Activated CD4-positive, alpha-beta T cell treated with anti-CD3 and anti-CD28 coated beads, Interleukin-2, Interleukin-6, amounts not matched to agents 100 ng/mL and 50 ng/mL, durations not matched to agents 16 hours and 8 hours (primary cell): ENCODE measurements at regions not wholly inside any gene's neighbourhood (a gene's known extent, or its start where the extent isn't known, plus 50 kb on each side); places are given as distances from the start of the nearest gene placed in this dataset.
"Not testable (repeated sequence)": the region's sequence is repeated elsewhere in the genome, so short reads cannot be mapped to it uniquely, and the experiment has no call there.

Experiments used
- DNase-seq: peaks from one replicate; pipeline ENCODE4 v3.0.0-alpha.2; 2020

DNA sequence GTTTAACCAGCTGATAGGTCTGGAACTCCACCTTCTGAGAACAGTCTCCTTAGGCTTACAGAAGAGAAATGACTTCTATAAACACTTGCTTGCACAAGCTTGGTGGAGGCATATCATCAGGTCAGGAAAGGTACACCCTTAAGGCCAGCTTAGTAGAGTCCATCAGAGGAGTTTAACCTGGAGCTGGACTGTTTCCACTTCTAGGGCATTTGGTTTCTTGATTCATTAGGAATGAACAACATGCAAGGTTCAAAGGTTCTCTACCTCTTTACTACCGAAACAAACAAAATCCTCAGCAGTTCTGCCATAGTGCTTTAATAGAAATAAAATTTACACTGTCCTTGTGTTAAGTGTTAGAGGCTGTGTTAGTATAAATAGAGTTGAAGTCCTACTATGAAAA, 171.4 kb upstream of the NPY2R start:
- no peak for DNase-seq

DNA sequence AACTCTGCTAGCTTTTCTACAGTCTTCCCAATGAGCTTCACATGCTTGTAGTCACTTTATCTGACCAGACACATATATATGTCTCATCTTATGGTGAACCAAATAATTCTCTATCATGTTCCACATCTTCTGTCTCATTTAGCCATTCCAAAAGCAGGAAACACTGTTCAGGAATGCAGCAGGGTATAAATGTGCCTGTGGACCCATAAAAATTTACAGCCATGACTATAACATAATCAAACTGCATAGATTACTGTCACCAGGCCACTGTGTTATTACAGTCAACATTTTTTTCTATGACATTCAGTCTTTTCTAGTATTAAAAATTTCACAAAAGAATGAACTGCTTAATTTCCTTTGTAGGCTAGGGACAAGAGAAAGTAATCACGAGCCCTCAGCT, 170.0 kb upstream of the NPY2R start:
- DNase-seq = no peak

DNA sequence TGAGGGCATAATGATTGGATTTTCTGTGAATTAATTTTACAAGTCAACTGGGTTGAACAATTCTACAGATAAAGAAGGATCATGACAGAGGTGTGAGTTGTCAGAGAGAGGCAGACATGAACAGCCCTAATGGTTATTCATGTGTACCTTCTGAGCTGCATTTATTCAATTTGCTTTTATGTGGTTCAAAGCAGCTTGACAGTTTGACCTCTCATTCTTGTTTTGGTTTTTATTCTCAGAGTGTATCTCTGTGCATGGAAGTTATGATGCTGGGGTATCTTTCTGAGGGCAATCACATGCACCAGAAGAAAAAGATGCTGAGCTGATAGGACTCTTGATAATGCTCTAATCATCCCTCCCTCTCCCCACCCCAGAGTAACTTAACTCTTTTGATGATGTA, 169.3 kb upstream of the NPY2R start:
- DNase-seq = no peak

DNA sequence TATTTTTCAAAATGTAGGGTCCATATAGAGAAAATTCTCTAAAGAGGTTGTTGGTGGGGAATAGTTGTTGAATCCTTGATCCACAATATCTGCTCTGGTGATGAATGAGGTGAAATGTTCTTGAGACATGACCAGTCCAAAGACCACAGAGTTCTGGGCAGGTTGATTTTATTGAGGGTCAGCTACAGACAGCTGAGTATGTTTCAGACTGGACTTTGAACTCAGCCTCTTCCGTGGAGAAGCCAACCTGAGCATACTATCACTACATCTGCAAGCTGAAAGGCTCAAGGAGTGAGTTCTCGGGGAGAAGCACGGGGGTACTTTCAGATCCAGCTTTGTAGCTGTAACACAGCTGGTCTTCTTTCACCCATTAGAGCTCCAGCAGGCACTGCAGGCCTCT, 168.4 kb upstream of the NPY2R start:
- no peak for DNase-seq

DNA sequence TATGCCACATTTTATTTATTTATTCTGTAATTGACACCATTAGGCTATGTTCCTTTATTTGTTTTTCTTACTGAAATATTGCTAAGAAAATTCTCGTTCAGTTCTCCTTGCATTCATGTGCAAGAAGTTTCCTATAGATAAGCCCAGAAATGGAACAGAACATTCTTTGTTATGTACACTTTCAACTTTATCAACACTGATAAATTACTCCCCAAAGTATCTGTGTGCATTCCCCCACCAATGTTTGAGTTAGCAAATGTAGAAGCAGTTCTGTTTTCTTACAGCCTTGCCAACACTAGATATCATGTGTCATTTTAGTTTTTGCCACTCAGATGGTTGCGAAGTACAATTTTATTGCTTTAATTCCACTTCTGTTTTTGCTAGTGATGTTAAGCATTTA, 166.4 kb upstream of the NPY2R start:
- DNase-seq = no peak

DNA sequence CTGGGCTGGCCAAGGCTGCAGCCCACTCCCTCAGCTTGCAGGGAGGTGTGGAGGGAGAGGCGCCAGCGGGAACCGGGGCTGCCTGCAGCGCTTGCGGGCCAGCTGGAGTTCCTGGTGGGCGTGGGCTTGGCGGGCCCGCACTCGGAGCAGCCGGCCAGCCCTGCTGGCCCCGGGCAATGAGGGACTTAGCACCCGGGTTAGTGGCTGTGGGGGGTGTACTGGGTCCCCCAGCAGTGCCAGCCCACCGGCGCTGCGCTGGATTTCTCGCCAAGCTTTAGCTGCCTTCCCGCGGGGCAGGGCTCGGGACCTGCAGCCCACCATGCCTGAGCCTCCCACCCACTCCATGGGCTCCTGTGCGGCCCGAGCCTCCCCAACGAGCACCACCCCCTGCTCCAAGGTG, 164.2 kb upstream of the NPY2R start:
- not testable (repeated sequence) for DNase-seq

DNA sequence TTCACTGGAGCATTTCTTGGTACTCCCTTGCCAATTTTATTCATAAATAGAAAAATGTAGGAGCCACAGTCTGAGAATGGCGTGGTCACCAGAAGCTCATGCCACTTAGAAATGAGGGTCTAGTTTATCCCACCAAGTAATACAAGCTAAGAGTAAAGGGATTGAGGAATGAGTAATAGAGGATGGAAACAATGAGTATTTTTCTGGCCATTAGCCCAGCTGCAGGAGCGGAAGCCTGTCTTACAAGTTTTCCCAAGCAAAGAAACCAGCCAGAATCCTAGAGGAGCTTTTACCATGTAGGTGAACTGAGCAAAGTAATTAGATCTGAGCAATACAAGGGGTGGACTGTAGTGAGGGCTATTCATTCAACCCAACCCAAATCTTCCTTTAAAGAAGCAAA, 160.7 kb upstream of the NPY2R start:
- DNase-seq = no peak

DNA sequence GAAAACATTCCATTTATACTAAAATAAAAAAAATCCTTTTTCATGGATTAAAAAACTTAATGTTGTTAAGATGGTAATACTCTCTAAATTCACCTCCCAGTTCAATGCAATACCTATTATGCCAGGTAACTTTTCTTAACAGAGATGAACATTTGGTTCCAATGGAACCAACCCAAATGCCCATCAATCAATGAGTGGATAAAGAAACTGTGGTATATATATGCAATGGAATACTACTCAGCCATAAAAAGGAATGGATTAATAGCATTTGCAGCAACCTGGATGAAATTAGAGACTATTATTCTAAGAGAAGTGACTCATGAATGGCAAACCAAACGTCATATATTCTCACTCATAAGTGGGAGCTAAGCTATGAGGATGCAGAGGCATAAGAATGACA, 154.4 kb upstream of the NPY2R start:
- not testable (repeated sequence) for DNase-seq

DNA sequence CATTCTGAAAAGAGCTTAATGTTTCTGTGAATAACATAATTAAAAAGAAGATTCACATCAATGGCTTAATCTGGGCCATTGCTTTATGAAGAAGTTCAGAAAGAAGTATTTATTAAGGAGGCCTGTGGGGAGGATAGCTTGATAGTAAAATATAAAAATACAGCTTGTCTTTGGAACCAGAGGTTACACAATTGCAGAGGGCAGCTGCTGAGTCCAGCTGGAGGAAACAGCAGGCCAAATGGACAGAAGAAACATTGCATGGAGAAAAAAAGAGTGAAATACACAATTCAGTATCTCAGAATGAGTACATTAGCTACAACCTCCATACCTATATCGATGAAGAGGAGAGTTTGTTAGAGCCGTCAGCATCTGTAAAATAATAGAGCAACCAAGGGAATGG, 148.0 kb upstream of the NPY2R start:
- no peak for DNase-seq

DNA sequence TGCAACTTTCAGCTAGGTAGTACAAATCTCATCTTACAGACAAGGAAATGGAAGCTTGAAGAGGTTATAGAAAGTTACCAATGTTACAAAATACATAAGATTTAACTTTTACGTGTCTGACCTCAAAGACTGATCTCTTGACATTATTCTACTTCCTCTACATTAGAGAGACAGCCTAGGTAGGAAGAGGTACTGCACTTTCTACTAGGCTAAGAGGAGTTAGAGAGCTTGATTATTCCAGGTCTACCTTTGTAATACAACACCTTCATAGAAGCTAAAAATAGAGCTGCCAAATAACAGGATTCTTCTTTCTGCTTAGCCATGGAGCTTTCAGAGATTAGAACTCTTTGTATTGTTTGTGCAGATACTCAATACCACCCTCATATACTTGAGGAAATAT, 147.6 kb upstream of the NPY2R start:
- no peak for DNase-seq

DNA sequence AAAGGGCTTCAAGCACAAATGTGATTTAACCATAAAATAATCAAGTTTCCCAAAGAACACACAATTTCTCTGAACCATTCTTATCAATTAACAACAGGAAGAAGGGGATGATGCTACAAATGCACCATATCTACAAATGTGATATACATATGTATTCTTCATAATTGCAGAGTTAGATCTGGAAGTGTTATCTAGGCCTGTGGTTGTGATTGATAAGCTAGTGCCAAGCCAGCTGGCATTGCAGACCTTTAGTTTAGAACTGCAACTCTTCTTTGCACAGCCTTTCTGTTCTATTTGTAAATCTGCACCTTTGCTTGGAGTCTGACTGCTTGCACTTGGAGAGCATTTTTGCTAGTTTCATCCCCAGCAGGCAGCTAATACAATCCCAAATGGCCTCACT, 145.5 kb upstream of the NPY2R start:
- no peak for DNase-seq

DNA sequence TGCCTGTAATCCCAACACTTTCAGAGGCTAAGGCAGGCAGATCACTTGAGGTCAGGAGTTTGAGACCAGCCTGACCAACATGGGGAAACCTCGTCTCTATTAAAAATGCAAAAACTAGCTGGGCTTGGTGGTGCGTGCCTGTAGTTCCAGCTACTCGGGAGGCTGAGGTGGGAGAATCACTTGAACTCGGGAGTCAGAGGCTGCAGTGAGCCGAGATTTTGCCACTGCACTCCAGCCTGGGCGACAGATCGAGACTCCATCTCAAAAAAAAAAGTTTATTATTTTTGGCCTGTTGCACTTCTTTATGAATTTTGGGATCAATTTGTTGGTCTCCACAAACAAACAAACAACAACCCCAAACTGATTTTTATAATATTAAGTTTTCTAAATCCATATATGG, 143.5 kb upstream of the NPY2R start:
- not testable (repeated sequence) for DNase-seq

DNA sequence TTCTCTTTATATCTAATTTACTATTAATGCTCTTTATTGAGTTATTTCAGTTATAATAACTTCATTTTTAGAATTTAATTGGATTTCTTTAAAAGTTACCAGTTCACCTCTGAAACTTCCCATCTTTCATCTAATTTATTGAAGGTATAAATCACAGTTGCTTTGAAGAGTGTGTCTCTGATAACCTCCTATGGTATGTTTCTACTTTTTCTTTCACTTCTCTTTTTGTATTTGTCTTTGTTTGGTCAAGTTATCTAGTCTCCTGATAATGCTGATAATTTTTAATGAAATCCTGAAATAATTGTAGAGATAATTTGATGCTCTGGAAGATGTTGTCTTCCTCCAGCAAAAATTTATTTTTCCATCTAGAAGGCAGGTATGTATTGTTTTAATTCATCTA, 141.6 kb upstream of the NPY2R start:
- no peak for DNase-seq

DNA sequence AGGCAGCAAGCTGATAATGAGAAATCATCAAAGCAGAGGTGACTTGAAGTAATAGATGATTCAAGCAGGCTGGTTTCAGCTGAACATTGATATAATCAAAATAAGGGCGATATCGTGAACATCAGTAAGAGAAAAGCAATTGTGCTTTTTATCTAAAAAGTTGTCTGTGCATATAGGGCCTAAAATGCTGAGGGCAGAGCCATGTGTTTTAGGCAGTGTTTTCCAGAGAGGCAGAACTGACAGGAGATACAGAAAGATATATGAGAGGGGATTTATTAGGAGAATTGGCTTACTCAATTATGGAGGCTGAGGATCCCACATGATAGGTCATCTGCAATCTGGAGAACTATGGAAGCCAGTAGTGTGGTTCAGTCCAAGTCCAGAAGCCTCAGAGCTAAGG, 136.5 kb upstream of the NPY2R start:
- no peak for DNase-seq

DNA sequence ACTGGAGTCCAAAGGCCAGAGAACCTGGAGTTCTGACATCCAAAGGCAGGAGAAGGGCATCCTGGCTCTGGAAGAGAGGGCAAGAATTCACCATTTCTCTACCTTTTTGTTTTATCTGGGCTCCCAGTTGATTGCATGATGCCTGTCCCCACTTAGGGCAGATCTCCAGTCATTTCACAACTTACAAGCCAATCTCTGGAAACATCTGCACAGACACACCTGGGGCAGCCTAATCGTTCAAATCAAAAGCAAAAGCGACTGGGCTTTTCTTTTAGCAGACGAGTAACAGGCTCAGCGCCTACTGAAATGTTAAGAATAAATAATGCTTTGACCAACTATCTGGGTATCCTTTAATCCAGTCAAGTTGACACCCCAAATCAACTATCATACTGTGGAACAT, 136.0 kb upstream of the NPY2R start:
- DNase-seq = no peak

DNA sequence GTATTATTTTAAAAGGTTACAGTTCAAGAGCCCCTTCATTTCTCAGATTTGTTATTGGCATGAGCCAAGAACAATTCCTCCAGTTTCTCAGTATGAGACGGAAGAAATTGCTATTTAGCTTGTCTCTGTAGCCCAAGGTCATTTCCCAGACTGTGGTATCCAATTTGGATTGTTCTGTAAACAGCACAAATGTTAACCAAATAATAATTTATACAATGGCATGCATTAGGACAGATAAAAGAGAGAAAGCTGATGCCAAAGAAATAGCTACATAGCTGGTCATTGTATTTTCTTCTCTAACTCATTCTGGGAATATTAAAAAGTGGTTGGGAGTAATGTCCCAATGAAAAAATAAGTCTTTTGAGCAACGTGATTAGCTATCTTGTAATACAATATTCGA, 134.6 kb upstream of the NPY2R start:
- DNase-seq = no peak

DNA sequence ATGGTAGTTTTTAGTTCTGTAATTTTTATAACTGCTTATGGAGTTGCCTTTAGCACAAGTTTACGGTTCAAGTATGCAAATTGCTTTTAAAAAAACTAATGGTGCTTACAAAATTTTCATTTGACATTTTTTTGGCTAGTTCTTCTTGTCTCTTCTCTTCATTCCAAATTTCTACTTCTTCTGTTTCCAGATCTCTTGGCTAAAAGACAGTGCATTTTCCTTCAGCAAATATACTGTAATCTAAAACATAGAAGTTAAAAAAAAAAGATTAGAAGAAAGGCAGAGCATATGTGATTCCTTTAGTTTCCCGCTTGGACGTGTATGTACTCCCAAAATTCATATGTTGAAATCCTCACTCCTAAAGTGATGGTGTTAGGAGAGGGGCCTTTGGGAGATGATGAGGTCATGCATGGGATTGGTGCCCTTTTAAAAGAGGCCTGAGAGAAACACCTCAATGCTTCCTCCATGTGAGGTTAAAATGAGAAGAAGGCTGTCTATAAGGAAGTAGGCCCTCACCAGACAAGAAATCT, 132.1 kb upstream of the NPY2R start:
- DNase-seq = no peak

DNA sequence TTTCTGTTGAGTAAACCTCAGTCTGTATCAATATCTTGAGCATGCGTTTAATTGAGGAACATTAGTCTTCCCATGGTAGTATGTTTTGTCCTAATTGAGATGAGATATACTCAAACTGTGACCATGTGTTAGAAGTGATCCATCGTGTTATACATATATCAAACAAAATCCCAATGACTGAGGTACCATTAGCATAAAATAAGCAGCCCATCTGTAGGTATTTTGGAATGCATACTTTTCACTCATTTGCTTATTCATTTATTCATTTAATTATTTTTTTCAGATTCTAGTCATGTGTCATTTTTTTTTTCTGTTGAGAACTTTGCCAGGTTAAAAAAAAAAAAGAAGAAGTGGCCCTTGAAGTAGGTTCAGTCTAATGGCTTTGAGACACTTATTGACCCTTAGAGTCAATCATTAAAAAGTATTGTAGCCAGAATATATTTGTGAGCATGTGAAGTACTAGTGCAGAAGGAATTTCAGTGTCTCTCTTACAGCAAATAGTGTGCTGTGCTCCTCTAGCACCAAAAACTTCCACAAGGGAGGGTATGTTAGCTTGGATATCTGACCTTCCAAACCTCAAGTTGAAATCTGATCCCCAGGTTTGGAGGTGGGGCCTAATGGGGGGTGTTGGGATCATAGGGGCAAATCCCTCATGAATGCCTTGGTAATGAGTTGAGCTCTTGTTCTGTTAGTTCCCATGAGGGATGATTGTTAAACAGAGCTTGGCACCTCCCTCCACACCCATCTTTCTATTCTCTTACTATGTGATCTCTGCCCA, 130.8 kb upstream of the NPY2R start:
- no peak for DNase-seq

DNA sequence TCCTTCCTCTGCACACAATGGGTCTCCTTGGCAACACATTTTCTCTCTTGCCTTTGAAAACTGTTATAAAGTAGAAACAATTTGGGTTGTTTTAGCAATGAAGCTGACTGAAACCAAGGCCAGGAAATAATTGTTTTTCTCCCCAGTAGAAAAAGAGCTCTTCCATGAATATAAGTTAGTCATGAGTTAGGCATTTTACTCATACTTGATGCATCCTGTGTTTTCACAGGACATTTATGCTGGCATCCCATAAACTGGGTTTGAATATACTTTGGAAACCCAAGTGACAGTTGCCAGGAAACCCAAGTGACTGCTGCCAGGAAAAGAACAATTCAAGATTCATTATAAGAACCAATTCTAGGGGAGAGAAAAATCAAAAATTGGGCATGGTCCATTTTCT, 128.6 kb upstream of the NPY2R start:
- DNase-seq = no peak

DNA sequence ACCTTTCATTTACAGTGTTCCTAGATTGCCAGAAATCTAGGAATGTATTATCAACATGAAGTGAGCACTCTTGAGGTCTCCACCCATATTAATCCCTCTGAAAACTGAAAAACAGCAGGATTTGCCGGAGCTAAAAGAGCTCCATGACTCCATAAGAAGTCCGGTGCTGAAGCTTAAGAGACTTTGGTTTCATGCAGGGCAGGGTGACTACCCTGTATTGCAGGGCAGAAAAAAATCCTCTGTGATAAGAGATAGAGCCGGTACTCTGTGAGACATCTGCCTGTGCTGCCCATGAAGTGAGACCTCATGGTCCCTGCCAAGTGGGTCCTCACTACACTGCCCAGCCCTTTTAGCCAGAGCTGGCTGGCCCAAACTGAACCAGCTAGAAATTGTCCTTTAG, 127.2 kb upstream of the NPY2R start:
- no peak for DNase-seq

DNA sequence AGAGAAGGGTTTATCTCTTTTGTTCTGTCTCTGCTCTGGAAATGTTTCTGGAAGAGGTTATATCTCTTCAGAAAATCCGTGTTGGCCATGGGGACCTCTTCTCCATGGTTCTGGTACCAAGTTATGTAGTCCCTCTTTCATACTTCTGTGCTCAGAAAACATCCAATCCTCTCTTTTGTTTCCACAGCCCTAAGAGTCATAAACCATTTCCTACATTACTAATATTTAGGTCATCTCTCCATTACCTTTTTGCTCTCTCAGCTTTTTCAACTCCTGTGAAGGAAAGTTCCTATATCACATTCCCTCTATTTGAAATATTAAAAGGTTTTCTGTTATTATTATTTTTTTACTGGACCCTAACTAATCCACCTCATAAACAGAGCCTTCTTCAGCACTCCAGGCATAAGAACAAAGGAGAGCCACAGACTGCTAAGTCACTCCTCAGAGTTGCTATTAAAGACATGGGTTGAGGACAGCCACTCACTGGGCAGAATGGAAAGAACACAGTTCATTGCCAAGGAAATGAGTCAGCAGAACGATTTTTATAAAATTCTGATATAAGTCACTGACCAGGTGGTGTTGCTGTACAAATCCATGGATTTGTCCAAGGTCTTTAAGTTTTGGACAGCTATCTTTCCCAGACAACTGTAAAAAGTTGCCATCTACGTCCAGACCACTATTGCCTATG, 122.4 kb upstream of the NPY2R start:
- no peak for DNase-seq

DNA sequence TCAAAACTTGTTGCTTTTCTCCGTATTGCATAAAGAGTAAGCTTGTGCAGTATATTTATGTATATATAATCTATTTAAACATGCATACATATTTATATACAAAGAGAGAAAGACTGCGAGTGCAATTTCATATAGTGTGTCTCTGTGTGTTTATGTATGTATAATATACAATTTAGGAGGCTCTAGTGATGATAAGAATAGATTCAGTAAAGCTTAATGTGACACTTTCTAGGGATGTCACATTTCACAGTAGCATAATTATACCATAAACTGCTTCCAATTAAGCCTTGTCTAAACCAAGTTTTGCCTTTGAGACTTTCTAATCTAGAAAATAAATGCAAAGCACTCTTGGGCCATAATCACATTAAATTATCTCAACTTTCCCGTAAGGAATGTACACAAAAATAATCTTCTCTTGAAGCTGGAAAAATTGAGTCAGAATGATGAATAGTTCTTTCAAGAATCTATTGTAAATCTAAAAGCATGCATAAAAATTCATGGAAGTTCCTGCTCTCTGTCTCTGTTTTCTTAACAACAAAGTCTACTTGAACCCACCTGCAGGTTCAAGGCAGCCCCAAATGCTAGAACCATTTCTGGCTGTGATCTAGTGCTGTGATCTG, 114.1 kb upstream of the NPY2R start:
- no peak for DNase-seq

DNA sequence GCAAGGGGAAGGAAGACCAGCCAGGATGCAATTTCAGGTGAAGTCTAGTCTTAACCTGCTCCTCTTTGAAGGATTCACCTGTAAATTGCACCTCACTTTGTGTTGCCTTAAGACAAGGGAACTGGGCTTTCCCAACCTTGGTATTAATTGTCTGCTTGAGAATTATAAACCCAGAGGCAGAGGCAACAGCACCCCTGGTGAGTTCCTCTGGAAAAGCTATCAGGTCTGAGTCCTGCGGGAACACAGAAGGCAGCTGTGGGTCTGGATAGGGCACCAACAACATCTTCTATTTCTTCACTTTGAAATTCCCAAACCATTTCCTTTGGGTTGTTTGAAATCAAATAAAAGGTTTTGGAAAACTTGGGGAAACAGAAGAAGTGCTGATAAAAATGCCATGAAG, 109.2 kb upstream of the NPY2R start:
- DNase-seq = no peak

DNA sequence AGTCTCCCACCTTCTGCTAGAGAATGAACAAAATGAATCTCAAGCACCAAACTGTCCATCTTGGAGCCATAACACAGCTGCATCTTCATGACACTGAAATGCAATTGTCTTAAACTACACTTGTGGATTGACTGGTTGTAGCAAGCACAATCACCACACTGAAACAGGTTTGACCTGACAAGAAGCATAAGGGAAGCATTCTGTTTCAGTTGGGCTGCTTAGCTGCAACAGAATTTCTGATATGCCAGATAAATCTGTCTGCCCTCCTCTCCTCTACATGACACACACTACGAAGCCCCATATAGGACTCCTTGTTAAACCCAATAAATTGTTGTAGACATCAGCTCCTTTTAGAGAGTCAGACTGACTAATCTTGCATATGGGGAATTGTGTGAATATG, 101.8 kb upstream of the NPY2R start:
- DNase-seq = no peak
